Thyroid gland (tissue), 4 donors: ENCODE measurements at regions not wholly inside any gene's neighbourhood (a gene's known extent, or its start where the extent isn't known, plus 50 kb on each side); places are given as distances from the start of the nearest gene placed in this dataset.

Experiments used
- DNase-seq, 2 donors: peaks; one replicate each; pipeline ENCODE4 v3.0.0-alpha.2; 2019
- H3K27ac ChIP-seq, 3 donors: fragments of 200-600 bp; sonication (generic); 1 replicate in 2 of 3; 2 replicates in 1 of 3; pipeline ENCODE4 v1.5.1; 2016 to 2019; ENCODE audit warnings: mild to moderate bottlenecking in 1 of 3, moderate library complexity in 1 of 3
- H3K27me3 ChIP-seq: fragments of 200-600 bp; sonication (generic); one replicate; pipeline ENCODE4 v1.5.1; 2019
- H3K36me3 ChIP-seq, 2 donors: fragments of 200-600 bp; sonication (generic); one replicate each; pipeline ENCODE4 v1.5.1; 2016 to 2019
- H3K4me1 ChIP-seq, 2 donors: fragments of 200-600 bp; sonication (generic); one replicate each; pipeline ENCODE4 v1.5.1; 2017 to 2019
- H3K4me3 ChIP-seq, 3 donors: fragments of 200-600 bp; sonication (generic); replicated peaks in 1 of 3; 1 replicate in 2 of 3; 2 replicates in 1 of 3; pipeline ENCODE4 v1.5.1; 2016; ENCODE audit warnings: mild to moderate bottlenecking in 1 of 3
- H3K9me3 ChIP-seq: fragments of 200-600 bp; sonication (generic); one replicate; pipeline ENCODE4 v1.5.1; 2017
- CTCF ChIP-seq, 6 experiments: fragments of 200-600 bp in 3 of 6; fragments of 450-650 bp in 3 of 6; sonication (generic) in 3 of 6; IDR thresholded peaks; one replicate each; pipeline ENCODE4 v1.5.1; 2016 to 2019; ENCODE audit warnings: antibody characterized with exemption in 6 of 6, mild to moderate bottlenecking in 2 of 6, inconsistent platforms in 1 of 6, moderate library complexity in 1 of 6
- POLR2A ChIP-seq, 2 donors: fragments of 450-650 bp; IDR thresholded peaks; one replicate each; pipeline ENCODE4 v1.6.1; 2017; ENCODE audit warnings: antibody characterized with exemption in 2 of 2, mild to moderate bottlenecking in 2 of 2, moderate library complexity in 1 of 2
- WGBS, 2 donors: methylation state at CpG; one replicate each; pipeline ENCODE4 v1.1.5; 2017; 5-methylcytosine and 5-hydroxymethylcytosine counted together
- intact Hi-C: fragments of 100-400 bp; cut with DNase I; formaldehyde crosslinking; loops from one replicate; pipeline ENCODE4 v1.15.1; 2023

GRCh38 chr1:198472997-198473396 lies 67.5 kb downstream of the ATP6V1G3 start:
- Histone ChIP-seq H3K4me3 (no peak overlapping the region), H3K36me3 (no peaks in the 10 kb centered on the region), H3K9me3 (no peaks in the 10 kb centered on the region), H3K4me1 (no peaks in the 10 kb centered on the region), H3K27ac (no peak overlapping the region), H3K27me3 (no peaks in the 10 kb centered on the region)
- TF ChIP-seq CTCF (IDR thresholded peaks at IDR 0.05) = no peak
- TF ChIP-seq POLR2A (IDR thresholded peaks at IDR 0.05) = no peak
- 87 to 90% methylated on average over 2 of the region's 2 CpGs for WGBS, 2 donors
- no peak for DNase-seq
- intact Hi-C loops = no loop called here

- no peak for DNase-seq
- intact Hi-C loops = no loop called here
Observed at GRCh38 chr1:198472119-198472518, 68.4 kb downstream of the ATP6V1G3 start.

GRCh38 chr1:198467907-198468306 lies 72.6 kb downstream of the ATP6V1G3 start:
- H3K4me1 ChIP-seq = no peaks in the 10 kb centered on the region
- intact Hi-C loops = no loop called here
- no peak overlapping the region for H3K27ac ChIP-seq
- H3K4me3 ChIP-seq = no peak overlapping the region
- WGBS, 2 donors = 87 to 93% methylated on average over 2 of the region's 2 CpGs
- no peaks in the 10 kb centered on the region for H3K9me3 ChIP-seq
- H3K36me3 ChIP-seq = no peaks in the 10 kb centered on the region
- no peaks in the 10 kb centered on the region for H3K27me3 ChIP-seq
- DNase-seq = no peak
- TF ChIP-seq CTCF (IDR thresholded peaks at IDR 0.05) = no peak
- TF ChIP-seq POLR2A (IDR thresholded peaks at IDR 0.05) = no peak

More at GRCh38 chr1:198472119-198472518, 68.4 kb downstream of the ATP6V1G3 start:
- no peak for TF ChIP-seq CTCF (IDR thresholded peaks at IDR 0.05)
- no peak for TF ChIP-seq POLR2A (IDR thresholded peaks at IDR 0.05)
- Histone ChIP-seq H3K27me3 (no peaks in the 10 kb centered on the region), H3K4me3 (no peak overlapping the region), H3K9me3 (no peaks in the 10 kb centered on the region), H3K36me3 (no peaks in the 10 kb centered on the region), H3K4me1 (no peaks in the 10 kb centered on the region), H3K27ac (no peak overlapping the region)
- WGBS, 2 donors = 75 to 100% methylated on average over 1 of the region's 1 CpG

GRCh38 chr1:198467342-198467741 lies 73.1 kb downstream of the ATP6V1G3 start:
- Histone ChIP-seq H3K36me3 (no peaks in the 10 kb centered on the region), H3K27ac (no peak overlapping the region), H3K4me1 (no peaks in the 10 kb centered on the region), H3K4me3 (no peak overlapping the region), H3K27me3 (no peaks in the 10 kb centered on the region), H3K9me3 (no peaks in the 10 kb centered on the region)
- intact Hi-C loops = no loop called here
- TF ChIP-seq CTCF (IDR thresholded peaks at IDR 0.05) (no peak), POLR2A (IDR thresholded peaks at IDR 0.05) (no peak)
- WGBS, 2 donors = 74 to 82% methylated on average over 2 of the region's 2 CpGs
- DNase-seq = no peak

GRCh38 chr1:198465201-198466144 lies 75.0 kb downstream of the ATP6V1G3 start:
- no peak for TF ChIP-seq POLR2A (IDR thresholded peaks at IDR 0.05)
- TF ChIP-seq CTCF (IDR thresholded peaks at IDR 0.05) = peak in 5 of 6 experiments; percentile 13 to 63 (median 55)
- no peak for DNase-seq
- no peak overlapping the region for H3K27ac ChIP-seq
- H3K9me3 ChIP-seq = no peaks in the 10 kb centered on the region
- intact Hi-C loops = no loop called here
- no peaks in the 10 kb centered on the region for H3K4me1 ChIP-seq
- no peaks in the 10 kb centered on the region for H3K36me3 ChIP-seq
- no peak overlapping the region for H3K4me3 ChIP-seq
- WGBS, 2 donors = 39 to 45% methylated on average over 3 of the region's 3 CpGs
- H3K27me3 ChIP-seq = no peaks in the 10 kb centered on the region
